Gastroesophageal sphincter (tissue), 3 donors: ENCODE measurements at regions not wholly inside any gene's neighbourhood (a gene's known extent, or its start where the extent isn't known, plus 50 kb on each side); places are given as distances from the start of the nearest gene placed in this dataset.

Experiments
- POLR2A ChIP-seq, 2 donors: fragments of 450-650 bp; IDR thresholded peaks; one replicate each; pipeline ENCODE4 v1.6.1; 2017; ENCODE audit warnings: antibody characterized with exemption in 2 of 2, mild to moderate bottlenecking in 2 of 2, moderate library complexity in 1 of 2
- POLR2AphosphoS5 ChIP-seq: sonication (generic); formaldehyde crosslinking; IDR thresholded peaks from one replicate; pipeline ENCODE4 v1.6.1; 2017; ENCODE audit warnings: antibody characterized with exemption
- TF ChIP-seq, protein P1 (sequence below), 4 experiments: fragments of 200-600 bp in 2 of 4; fragments of 450-650 bp in 2 of 4; sonication (generic) in 1 of 4; IDR thresholded peaks; one replicate each; pipeline ENCODE4 v1.5.1; 2017 to 2019; ENCODE audit warnings: antibody characterized with exemption in 4 of 4, mild to moderate bottlenecking in 2 of 4, moderate library complexity in 2 of 4

DNA sequence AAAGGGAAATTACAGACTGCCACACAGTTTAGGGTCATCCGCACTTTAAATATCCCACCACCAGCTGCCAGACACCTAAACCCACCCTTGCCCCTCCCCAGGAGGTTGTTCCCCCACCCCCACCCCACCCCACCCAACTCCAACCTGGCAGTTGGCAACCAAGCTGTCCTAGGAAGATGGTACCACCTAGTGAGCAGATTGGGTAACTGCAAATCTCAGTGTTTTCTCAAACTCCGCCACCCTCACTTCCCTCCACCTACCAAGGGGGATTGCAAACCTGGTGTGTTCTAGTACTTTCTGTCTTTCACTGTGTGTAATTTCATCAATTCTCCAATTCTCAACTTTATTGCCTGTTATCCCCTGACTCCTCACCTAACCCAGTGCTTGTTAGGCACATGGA, 323.8 kb upstream of the IRX2 start:
- TF ChIP-seq, protein P1, sequence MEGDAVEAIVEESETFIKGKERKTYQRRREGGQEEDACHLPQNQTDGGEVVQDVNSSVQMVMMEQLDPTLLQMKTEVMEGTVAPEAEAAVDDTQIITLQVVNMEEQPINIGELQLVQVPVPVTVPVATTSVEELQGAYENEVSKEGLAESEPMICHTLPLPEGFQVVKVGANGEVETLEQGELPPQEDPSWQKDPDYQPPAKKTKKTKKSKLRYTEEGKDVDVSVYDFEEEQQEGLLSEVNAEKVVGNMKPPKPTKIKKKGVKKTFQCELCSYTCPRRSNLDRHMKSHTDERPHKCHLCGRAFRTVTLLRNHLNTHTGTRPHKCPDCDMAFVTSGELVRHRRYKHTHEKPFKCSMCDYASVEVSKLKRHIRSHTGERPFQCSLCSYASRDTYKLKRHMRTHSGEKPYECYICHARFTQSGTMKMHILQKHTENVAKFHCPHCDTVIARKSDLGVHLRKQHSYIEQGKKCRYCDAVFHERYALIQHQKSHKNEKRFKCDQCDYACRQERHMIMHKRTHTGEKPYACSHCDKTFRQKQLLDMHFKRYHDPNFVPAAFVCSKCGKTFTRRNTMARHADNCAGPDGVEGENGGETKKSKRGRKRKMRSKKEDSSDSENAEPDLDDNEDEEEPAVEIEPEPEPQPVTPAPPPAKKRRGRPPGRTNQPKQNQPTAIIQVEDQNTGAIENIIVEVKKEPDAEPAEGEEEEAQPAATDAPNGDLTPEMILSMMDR (IDR thresholded peaks at IDR 0.05) = no peak
- TF ChIP-seq POLR2AphosphoS5 (no peak), POLR2A (IDR thresholded peaks at IDR 0.05) (no peak)
